ENCODE measurements at regions not wholly inside any gene's neighbourhood (a gene's known extent, or its start where the extent isn't known, plus 50 kb on each side); places are given as distances from the start of the nearest gene placed in this dataset.

GRCh38 chr1:37282764-37283163 lies 191.6 kb upstream of the ZC3H12A start:
- ATAC-seq: no peak

- no peak for ATAC-seq
These were observed 190.3 kb upstream of the ZC3H12A start for GRCh38 chr1:37284053-37284452.

GRCh38 chr1:37286881-37287280 lies 187.5 kb upstream of the ZC3H12A start:
- no peak for ATAC-seq

GRCh38 chr1:37288900-37289299 lies 185.5 kb upstream of the ZC3H12A start:
- peak; percentile 66 for ATAC-seq

GRCh38 chr1:37290718-37291117 lies 183.7 kb upstream of the ZC3H12A start:
- no peak for ATAC-seq

GRCh38 chr1:37292789-37293188 lies 181.6 kb upstream of the ZC3H12A start:
- no peak for ATAC-seq

- no peak for ATAC-seq
These were observed 180.3 kb upstream of the ZC3H12A start for GRCh38 chr1:37294096-37294495.

- no peak for ATAC-seq
These were observed 179.9 kb upstream of the ZC3H12A start for GRCh38 chr1:37294529-37294928.

- ATAC-seq: no peak
These were observed 175.6 kb upstream of the ZC3H12A start for GRCh38 chr1:37298769-37299168.

- no peak for ATAC-seq
These were observed 175.2 kb upstream of the ZC3H12A start for GRCh38 chr1:37299216-37299615.

- no peak for ATAC-seq
These were observed 170.4 kb upstream of the ZC3H12A start for GRCh38 chr1:37303884-37304574.

GRCh38 chr1:37305108-37305507 lies 169.3 kb upstream of the ZC3H12A start:
- no peak for ATAC-seq

GRCh38 chr1:37305841-37306240 lies 168.5 kb upstream of the ZC3H12A start:
- ATAC-seq: no peak

GRCh38 chr1:37306461-37306860 lies 167.9 kb upstream of the ZC3H12A start:
- no peak for ATAC-seq

GRCh38 chr1:37306871-37307270 lies 167.5 kb upstream of the ZC3H12A start:
- no peak for ATAC-seq

GRCh38 chr1:37308031-37308960 lies 166.1 kb upstream of the ZC3H12A start:
- no peak for ATAC-seq

- no peak for ATAC-seq
These were observed 164.8 kb upstream of the ZC3H12A start for GRCh38 chr1:37309574-37309973.

GRCh38 chr1:37310064-37310463 lies 164.3 kb upstream of the ZC3H12A start:
- no peak for ATAC-seq

- no peak for ATAC-seq
These were observed 159.0 kb upstream of the ZC3H12A start for GRCh38 chr1:37315371-37315846.

GRCh38 chr1:37317870-37318467 lies 156.4 kb upstream of the ZC3H12A start:
- ATAC-seq: no peak

- no peak for ATAC-seq
These were observed 155.9 kb upstream of the ZC3H12A start for GRCh38 chr1:37318490-37318889.

GRCh38 chr1:37319284-37319683 lies 155.1 kb upstream of the ZC3H12A start:
- no peak for ATAC-seq

Data from esophagus mucosa (tissue), 1 donor.